ENCODE measurements at regions not wholly inside any gene's neighbourhood (a gene's known extent, or its start where the extent isn't known, plus 50 kb on each side); places are given as distances from the start of the nearest gene placed in this dataset.

GRCh38 chr12:25018146-25018545 lies 69.2 kb upstream of the BCAT1 start:
- H3K4me1 ChIP-seq (ENCODE audit: control insufficient read depth in 2 of 2, insufficient read depth in 2 of 2, low read length in 2 of 2), result peaks cover 44 to 46% of the 10 kb centered on the region in 2 donors
- no peak overlapping the region for H3K9ac ChIP-seq (ENCODE audit: low read length)
- TF ChIP-seq CTCF (IDR thresholded peaks at IDR 0.05) (no peak), EZH2 (IDR thresholded peaks at IDR 0.05; ENCODE audit: borderline replicate concordance, insufficient read depth, low read depth, low read length, poor library complexity, severe bottlenecking) (no peak)
- Mint-ChIP-seq H3K27ac (peak overlapping the region; percentile 76), H3K4me1 (peaks cover 55% of the 10 kb centered on the region), H3K4me3 (peak overlapping the region; percentile 71), H3K9me3 (ENCODE audit: insufficient read depth) (no peaks in the 10 kb centered on the region), H3K27me3 (no peaks in the 10 kb centered on the region)
- 20% methylated on average over 1 of the region's 3 CpGs for WGBS (ENCODE audit: insufficient coverage)
- no peaks in the 10 kb centered on the region for H3K27me3 ChIP-seq (replicated peaks in 1 of 4; ENCODE audit: control extremely low read depth in 1 of 4, control insufficient read depth in 3 of 4, insufficient read depth in 4 of 4, low read length in 3 of 4)
- ChIA-PET POLR2A (no interaction called here), CTCF (no interaction called here)
- DNase-seq (no peak), ATAC-seq (ENCODE audit: low read depth) (peak; percentile 38)
- H3K4me3 ChIP-seq (ENCODE audit: control extremely low read depth in 1 of 5, extremely low read depth in 1 of 5, insufficient read depth in 1 of 5, low read depth in 2 of 5, low read length in 4 of 5), result peak overlapping the region in 1 of 5 experiments; percentile 10
- H2AFZ ChIP-seq (ENCODE audit: insufficient read depth, low read depth, low read length, poor library complexity, severe bottlenecking), result no peak overlapping the region
- intact Hi-C loops (cut with micrococcal nuclease), result no loop called here
- H3K9me3 ChIP-seq (ENCODE audit: control extremely low read depth in 1 of 3, control insufficient read depth in 2 of 3, insufficient read depth in 1 of 3, low read length in 2 of 3), result peaks cover 3 to 10% (median 10%) of the 10 kb centered on the region in 3 donors
- no peaks in the 10 kb centered on the region for H3K36me3 ChIP-seq (replicated peaks in 1 of 2; ENCODE audit: control extremely low read depth in 1 of 2, control insufficient read depth in 1 of 2, extremely low read depth in 1 of 2, insufficient read depth in 2 of 2, low read length in 1 of 2)
- no peaks in the 10 kb centered on the region for H4K20me1 ChIP-seq (ENCODE audit: control insufficient read depth, insufficient read depth, low read length, poor library complexity, severe bottlenecking)
- H3K79me2 ChIP-seq (ENCODE audit: control insufficient read depth, insufficient read depth, low read length), result no peaks in the 10 kb centered on the region
- no peak overlapping the region for H3K27ac ChIP-seq (ENCODE audit: low read length in 2 of 2)
- peak overlapping the region; percentile 51 for H3K4me2 ChIP-seq (replicated peaks; ENCODE audit: low read depth, low read length, poor library complexity, severe bottlenecking)

GRCh38 chr12:25017336-25017735 lies 68.4 kb upstream of the BCAT1 start:
- Histone ChIP-seq H3K9ac (ENCODE audit: low read length) (no peak overlapping the region), H3K27ac (ENCODE audit: low read length in 2 of 2) (no peak overlapping the region), H3K4me3 (ENCODE audit: control extremely low read depth in 1 of 5, extremely low read depth in 1 of 5, insufficient read depth in 1 of 5, low read depth in 2 of 5, low read length in 4 of 5) (no peak overlapping the region), H3K4me1 (ENCODE audit: control insufficient read depth in 2 of 2, insufficient read depth in 2 of 2, low read length in 2 of 2) (peaks cover 44 to 46% of the 10 kb centered on the region in 2 donors), H3K9me3 (ENCODE audit: control extremely low read depth in 1 of 3, control insufficient read depth in 2 of 3, insufficient read depth in 1 of 3, low read length in 2 of 3) (peaks cover 3 to 10% (median 10%) of the 10 kb centered on the region in 3 donors), H2AFZ (ENCODE audit: insufficient read depth, low read depth, low read length, poor library complexity, severe bottlenecking) (no peak overlapping the region), H3K27me3 (replicated peaks in 1 of 4; ENCODE audit: control extremely low read depth in 1 of 4, control insufficient read depth in 3 of 4, insufficient read depth in 4 of 4, low read length in 3 of 4) (no peaks in the 10 kb centered on the region), H3K79me2 (ENCODE audit: control insufficient read depth, insufficient read depth, low read length) (no peaks in the 10 kb centered on the region), H3K4me2 (replicated peaks; ENCODE audit: low read depth, low read length, poor library complexity, severe bottlenecking) (no peak overlapping the region), H4K20me1 (ENCODE audit: control insufficient read depth, insufficient read depth, low read length, poor library complexity, severe bottlenecking) (no peaks in the 10 kb centered on the region), H3K36me3 (replicated peaks in 1 of 2; ENCODE audit: control extremely low read depth in 1 of 2, control insufficient read depth in 1 of 2, extremely low read depth in 1 of 2, insufficient read depth in 2 of 2, low read length in 1 of 2) (no peaks in the 10 kb centered on the region)
- no CpG with 5 or more reads among the region's 3 CpGs for WGBS (ENCODE audit: insufficient coverage)
- peaks cover 52% of the 10 kb centered on the region for H3K4me1 Mint-ChIP-seq
- ChIA-PET CTCF (interaction anchor here (3.1 kb wide), 1 partner anchor 35 kb away, joined by 10 read pairs; a partner anchor contains a TSS), POLR2A (no interaction called here)
- intact Hi-C loops (cut with micrococcal nuclease), result no loop called here
- no peaks in the 10 kb centered on the region for H3K9me3 Mint-ChIP-seq (ENCODE audit: insufficient read depth)
- ATAC-seq (ENCODE audit: low read depth) (no peak), DNase-seq (no peak)
- peak overlapping the region; percentile 71 for H3K4me3 Mint-ChIP-seq
- no peaks in the 10 kb centered on the region for H3K27me3 Mint-ChIP-seq
- no peak overlapping the region for H3K27ac Mint-ChIP-seq
- TF ChIP-seq EZH2 (IDR thresholded peaks at IDR 0.05; ENCODE audit: borderline replicate concordance, insufficient read depth, low read depth, low read length, poor library complexity, severe bottlenecking), result no peak
- TF ChIP-seq CTCF (IDR thresholded peaks at IDR 0.05), result no peak

Measured in B cell (primary cell).